Mucosa of descending colon (tissue), 3 donors: ENCODE measurements at regions not wholly inside any gene's neighbourhood (a gene's known extent, or its start where the extent isn't known, plus 50 kb on each side); places are given as distances from the start of the nearest gene placed in this dataset.
A peak's percentile ranks its signal among the peaks of the same experiment; 100 is the strongest.
"Not testable (repeated sequence)": the region's sequence is repeated elsewhere in the genome, so short reads cannot be mapped to it uniquely, and the experiment has no call there.

Experiments
- ATAC-seq: fragments of 200-7000 bp; cut with Tn5 transposase; one replicate; pipeline ENCODE4 v1.9.1; 2020; ENCODE audit warnings: mild to moderate bottlenecking, moderate library complexity
- DNase-seq, 3 donors: peaks; one replicate each; pipeline ENCODE4 v3.0.0-alpha.2; 2020
- H3K36me3 ChIP-seq: fragments of 200-600 bp; one replicate; pipeline ENCODE4 v1.8.0; 2021; ENCODE audit warnings: low read depth, mild to moderate bottlenecking
- H3K4me1 ChIP-seq: fragments of 200-600 bp; one replicate; pipeline ENCODE4 v1.8.0; 2021; ENCODE audit warnings: low read depth, mild to moderate bottlenecking
- H3K4me3 ChIP-seq: fragments of 200-600 bp; one replicate; pipeline ENCODE4 v1.8.0; 2021; ENCODE audit warnings: mild to moderate bottlenecking
- H3K9me3 ChIP-seq: fragments of 200-600 bp; one replicate; pipeline ENCODE4 v1.8.0; 2021; ENCODE audit warnings: mild to moderate bottlenecking
- intact Hi-C, 2 donors: fragments of 100-400 bp; cut with DNase I in 1 of 2; cut with micrococcal nuclease in 1 of 2; formaldehyde crosslinking; loops; one replicate each; pipeline versions ENCODE4 v1.11.0 to v1.11.1; 2022; cut with DNase I, micrococcal nuclease
- TF ChIP-seq, protein P1 (sequence below): fragments of 200-600 bp; IDR thresholded peaks from one replicate; pipeline ENCODE4 v1.8.0; 2022; ENCODE audit warnings: antibody characterized with exemption, mild to moderate bottlenecking
- donor health status: DM: no; HTN: no; CAD: no; lungs with moderate emphysema.
- donor health status: DM: no; HTN: no; CAD: no.
- donor health status: DM: no; HTN: yes; CAD: no.

DNA sequence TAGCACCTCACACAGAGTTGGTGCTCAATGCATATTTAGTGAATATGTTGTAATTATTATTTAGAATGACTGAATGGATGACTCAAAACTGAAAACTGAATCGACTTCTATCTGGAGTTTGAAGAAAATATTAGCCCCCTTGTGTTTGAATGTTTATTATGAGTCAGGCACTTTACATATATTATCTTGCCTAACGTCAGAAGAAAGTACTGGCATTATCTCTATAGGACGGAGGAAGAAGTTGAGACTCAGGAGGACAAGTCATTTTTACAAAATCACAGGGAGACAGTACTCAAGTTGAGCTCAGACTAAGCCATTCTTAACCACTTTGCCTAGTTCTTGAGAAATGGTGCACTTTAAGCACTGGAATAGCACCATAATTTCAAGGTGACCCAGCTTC lies 684.0 kb downstream of the UTRN start:
- H3K36me3 ChIP-seq: no peaks in the 10 kb centered on the region

DNA sequence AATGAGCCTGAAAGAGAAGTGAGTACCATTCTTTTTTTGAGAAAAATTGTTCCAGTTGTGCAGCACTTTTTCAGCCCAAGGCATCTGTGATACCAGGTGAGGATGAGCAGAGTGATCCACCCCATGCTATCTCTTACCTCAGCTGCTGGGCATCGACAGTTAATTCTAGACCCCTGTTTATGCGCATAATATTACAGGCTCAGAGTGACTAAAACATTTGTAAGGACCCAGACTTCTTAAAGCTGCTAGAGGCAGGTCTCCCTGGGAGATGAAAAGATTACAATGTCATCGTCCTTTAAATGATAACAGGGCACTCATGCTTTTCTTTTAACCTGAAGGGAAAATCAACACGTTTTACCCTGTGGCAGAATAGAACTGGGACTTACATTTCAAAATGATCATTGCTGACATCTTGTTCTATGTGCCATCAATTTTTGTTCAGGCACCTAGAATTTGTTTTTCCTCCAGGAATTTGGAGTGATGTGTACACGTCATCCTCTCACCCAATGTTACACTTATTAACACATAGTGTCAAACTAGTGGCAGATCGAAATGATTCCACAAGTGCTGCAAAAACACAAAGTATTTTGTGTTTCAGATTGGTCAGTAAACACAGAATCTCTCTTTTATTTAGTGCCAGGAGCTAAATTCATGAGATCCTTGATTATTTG lies 684.6 kb downstream of the UTRN start:
- ATAC-seq (no peak), DNase-seq (no peak)
- TF ChIP-seq, protein P1, sequence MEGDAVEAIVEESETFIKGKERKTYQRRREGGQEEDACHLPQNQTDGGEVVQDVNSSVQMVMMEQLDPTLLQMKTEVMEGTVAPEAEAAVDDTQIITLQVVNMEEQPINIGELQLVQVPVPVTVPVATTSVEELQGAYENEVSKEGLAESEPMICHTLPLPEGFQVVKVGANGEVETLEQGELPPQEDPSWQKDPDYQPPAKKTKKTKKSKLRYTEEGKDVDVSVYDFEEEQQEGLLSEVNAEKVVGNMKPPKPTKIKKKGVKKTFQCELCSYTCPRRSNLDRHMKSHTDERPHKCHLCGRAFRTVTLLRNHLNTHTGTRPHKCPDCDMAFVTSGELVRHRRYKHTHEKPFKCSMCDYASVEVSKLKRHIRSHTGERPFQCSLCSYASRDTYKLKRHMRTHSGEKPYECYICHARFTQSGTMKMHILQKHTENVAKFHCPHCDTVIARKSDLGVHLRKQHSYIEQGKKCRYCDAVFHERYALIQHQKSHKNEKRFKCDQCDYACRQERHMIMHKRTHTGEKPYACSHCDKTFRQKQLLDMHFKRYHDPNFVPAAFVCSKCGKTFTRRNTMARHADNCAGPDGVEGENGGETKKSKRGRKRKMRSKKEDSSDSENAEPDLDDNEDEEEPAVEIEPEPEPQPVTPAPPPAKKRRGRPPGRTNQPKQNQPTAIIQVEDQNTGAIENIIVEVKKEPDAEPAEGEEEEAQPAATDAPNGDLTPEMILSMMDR: no peak
- H3K4me1 ChIP-seq: no peaks in the 10 kb centered on the region
- H3K36me3 ChIP-seq: no peaks in the 10 kb centered on the region
- H3K9me3 ChIP-seq: no peaks in the 10 kb centered on the region
- intact Hi-C loops: no loop called here
- H3K4me3 ChIP-seq: no peak overlapping the region

More for the DNA sequence above, 684.0 kb downstream of the UTRN start:
- ATAC-seq (no peak), DNase-seq (no peak)
- intact Hi-C loops: no loop called here
- no peak overlapping the region for H3K4me3 ChIP-seq
- TF ChIP-seq, protein P1: no peak
- H3K9me3 ChIP-seq: no peaks in the 10 kb centered on the region
- H3K4me1 ChIP-seq: no peaks in the 10 kb centered on the region

DNA sequence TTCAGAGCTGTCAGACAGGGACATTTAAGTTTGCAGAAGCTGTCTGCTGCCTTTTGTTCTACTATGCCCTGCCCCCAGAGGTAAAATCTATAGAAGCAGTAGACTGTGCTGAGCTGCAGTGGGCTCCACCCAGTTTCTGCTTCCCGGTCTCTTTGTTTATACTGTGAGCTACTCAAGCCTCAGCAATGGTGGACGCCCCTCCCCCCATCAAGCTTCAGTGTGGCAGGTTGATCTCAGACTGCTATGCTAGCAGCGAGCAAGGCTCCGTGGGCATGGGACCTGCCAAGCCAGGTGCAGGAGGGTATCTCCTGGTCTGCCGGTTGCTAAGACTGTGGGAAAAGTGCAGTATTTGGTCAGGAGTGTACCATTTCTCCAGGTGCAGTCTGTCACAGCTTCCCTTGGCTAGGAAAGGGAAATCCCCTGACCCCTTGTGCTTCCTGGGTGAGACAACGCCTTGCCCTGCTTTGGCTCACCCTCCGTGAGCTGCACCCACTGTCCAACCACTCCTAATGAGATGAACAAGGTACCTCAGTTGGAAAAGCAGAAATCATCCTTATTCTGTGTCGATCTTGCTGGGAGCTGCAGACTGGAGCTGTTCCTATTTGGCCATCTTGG lies 692.2 kb downstream of the UTRN start:
- DNase-seq (peak; percentile 77 to 89 (median 79)), ATAC-seq (peak; percentile 100)
- H3K36me3 ChIP-seq, H3K4me3 ChIP-seq, intact Hi-C loops, H3K9me3 ChIP-seq, H3K4me1 ChIP-seq: not testable (repeated sequence)

DNA sequence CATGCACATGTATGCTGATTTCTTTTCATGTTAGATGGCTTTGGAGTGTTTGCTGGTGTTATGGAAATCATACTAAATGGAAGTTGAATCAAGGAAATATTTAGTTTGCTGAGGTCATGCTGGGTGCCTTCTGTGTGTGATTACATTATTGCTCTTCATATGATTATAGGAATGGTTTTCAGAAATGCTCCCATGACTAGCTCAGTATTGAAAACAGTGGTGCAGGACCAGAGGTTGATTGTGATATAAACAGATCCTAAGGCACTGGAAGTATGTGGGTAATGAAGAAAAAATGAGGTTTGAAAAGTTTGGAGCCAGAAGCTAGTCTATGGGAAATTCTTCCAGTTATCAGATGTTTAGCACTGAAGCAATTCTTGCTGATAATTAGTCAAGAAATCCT lies 693.1 kb downstream of the UTRN start:
- TF ChIP-seq, protein P1: no peak
- no peak for DNase-seq
- no peaks in the 10 kb centered on the region for H3K9me3 ChIP-seq
- no peaks in the 10 kb centered on the region for H3K36me3 ChIP-seq
- intact Hi-C loops: no loop called here
- ATAC-seq: no peak
- peaks cover 5% of the 10 kb centered on the region for H3K4me1 ChIP-seq
- H3K4me3 ChIP-seq: no peak overlapping the region

DNA sequence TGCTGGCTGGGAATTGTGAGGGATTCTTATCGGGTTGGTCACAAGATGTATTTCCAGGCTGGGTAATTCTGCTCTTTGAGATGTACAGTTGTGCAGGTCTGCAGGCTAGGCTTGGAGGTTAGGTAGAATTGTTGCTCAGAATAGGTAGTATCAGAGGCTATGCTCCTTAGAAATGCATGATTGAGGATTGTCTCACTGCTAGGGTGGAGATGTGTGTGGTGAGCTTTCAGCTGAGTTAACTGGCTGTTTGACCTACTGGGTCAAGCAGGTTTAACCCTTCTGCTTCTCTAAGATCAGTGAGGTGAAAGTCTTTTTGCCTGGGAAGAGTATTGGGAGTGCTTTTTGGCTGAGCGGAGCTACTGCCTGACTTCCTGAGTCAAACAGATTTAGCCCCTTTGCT lies 701.1 kb downstream of the UTRN start:
- ATAC-seq (no peak), DNase-seq (no peak)
- intact Hi-C loops: no loop called here
- Histone ChIP-seq H3K9me3 (no peaks in the 10 kb centered on the region), H3K4me1 (peaks cover 4% of the 10 kb centered on the region), H3K36me3 (no peaks in the 10 kb centered on the region), H3K4me3 (no peak overlapping the region)
- TF ChIP-seq, protein P1: no peak

DNA sequence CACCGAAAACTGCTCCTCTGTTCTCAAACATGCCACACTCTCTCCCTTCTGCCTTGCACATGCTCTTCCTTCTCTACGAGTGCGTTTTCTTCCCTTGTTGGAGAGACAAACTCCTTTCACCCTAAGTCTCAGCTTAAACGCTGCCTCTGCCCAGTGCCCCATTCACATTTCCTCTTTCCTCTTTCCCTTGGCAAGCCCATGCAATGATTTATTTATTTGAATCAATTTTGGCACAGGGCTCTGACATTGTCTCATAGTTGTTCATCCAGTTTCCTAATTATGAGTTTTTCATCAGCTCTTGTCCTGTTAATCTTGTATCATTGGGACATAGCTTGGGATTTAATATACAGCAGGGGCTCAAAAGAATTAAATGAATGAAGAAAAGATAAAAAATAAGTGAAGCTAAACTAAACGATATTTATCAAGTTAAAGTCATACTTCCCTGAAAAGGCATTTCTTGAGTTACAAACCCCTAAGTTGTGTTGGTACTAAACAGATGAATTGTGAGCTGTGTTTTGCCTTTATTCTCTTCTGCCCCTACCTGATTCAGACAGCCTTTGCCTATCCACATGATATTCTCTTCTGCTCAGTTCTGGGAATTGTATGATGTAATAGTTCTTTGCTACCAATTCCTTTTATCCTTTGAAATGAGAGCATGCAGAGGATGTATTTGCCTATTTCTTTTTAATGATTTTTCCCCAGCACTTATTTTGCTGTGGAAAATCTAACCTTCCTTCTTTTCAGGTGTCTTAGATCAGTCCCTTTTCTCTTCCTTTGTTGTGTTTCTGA lies 704.4 kb downstream of the UTRN start:
- ATAC-seq (peak; percentile 65), DNase-seq (peak in 1 of 3 donors; percentile 3)
- Histone ChIP-seq H3K4me3 (no peak overlapping the region), H3K9me3 (no peaks in the 10 kb centered on the region), H3K36me3 (no peaks in the 10 kb centered on the region), H3K4me1 (peaks cover 4% of the 10 kb centered on the region)
- TF ChIP-seq, protein P1: no peak
- intact Hi-C loops: no loop called here
